Kidney epithelial cell (primary cell): ENCODE measurements at regions not wholly inside any gene's neighbourhood (a gene's known extent, or its start where the extent isn't known, plus 50 kb on each side); places are given as distances from the start of the nearest gene placed in this dataset.

ENCODE experiments used
- DNase-seq: peaks from one replicate; pipeline ENCODE4 v3.0.0-alpha.2; 2010; ENCODE audit warnings: low read depth
- H3K27me3 ChIP-seq: 2 replicates; pipeline ENCODE4 v1.6.0; 2011; ENCODE audit warnings: low read length; ENCODE audit not compliant: control insufficient read depth, insufficient read depth
- H3K36me3 ChIP-seq: 2 replicates; pipeline ENCODE4 v1.5.1; 2011; ENCODE audit warnings: low read length; ENCODE audit not compliant: control insufficient read depth, insufficient read depth
- H3K4me3 ChIP-seq: 2 replicates; pipeline ENCODE4 v1.5.1; 2011; ENCODE audit warnings: low read depth, mild to moderate bottlenecking, control low read depth, low read length
- TF ChIP-seq, protein P1 (sequence below): IDR thresholded peaks from 2 replicates; pipeline ENCODE4 v1.5.1; 2011; ENCODE audit warnings: mild to moderate bottlenecking, moderate library complexity, low read length, control low read depth, inconsistent platforms; ENCODE audit not compliant: insufficient read depth, poor library complexity, severe bottlenecking

DNA sequence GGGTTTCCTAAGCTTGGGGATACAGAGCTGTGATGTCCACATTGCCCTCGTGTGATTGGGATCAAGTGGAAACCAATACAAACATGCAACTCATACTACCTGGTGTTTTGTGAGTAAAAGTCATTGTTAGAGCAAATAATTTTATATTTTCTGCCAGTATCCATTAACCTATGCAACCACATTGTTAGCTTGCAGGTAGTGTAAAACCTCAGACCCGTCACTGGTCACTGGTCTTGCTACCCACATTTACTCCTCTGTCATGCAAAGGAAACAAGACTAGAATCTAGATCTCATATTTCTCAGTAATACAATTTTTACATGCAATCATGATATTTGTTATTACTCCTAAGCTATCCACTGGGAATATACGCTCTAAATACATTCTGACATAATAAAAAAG lies 324.3 kb upstream of the NDST4 start:
- no peaks in the 10 kb centered on the region for H3K36me3 ChIP-seq
- no peaks in the 10 kb centered on the region for H3K27me3 ChIP-seq
- DNase-seq = no peak
- H3K4me3 ChIP-seq = no peak overlapping the region
- TF ChIP-seq, protein P1, sequence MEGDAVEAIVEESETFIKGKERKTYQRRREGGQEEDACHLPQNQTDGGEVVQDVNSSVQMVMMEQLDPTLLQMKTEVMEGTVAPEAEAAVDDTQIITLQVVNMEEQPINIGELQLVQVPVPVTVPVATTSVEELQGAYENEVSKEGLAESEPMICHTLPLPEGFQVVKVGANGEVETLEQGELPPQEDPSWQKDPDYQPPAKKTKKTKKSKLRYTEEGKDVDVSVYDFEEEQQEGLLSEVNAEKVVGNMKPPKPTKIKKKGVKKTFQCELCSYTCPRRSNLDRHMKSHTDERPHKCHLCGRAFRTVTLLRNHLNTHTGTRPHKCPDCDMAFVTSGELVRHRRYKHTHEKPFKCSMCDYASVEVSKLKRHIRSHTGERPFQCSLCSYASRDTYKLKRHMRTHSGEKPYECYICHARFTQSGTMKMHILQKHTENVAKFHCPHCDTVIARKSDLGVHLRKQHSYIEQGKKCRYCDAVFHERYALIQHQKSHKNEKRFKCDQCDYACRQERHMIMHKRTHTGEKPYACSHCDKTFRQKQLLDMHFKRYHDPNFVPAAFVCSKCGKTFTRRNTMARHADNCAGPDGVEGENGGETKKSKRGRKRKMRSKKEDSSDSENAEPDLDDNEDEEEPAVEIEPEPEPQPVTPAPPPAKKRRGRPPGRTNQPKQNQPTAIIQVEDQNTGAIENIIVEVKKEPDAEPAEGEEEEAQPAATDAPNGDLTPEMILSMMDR = no peak

DNA sequence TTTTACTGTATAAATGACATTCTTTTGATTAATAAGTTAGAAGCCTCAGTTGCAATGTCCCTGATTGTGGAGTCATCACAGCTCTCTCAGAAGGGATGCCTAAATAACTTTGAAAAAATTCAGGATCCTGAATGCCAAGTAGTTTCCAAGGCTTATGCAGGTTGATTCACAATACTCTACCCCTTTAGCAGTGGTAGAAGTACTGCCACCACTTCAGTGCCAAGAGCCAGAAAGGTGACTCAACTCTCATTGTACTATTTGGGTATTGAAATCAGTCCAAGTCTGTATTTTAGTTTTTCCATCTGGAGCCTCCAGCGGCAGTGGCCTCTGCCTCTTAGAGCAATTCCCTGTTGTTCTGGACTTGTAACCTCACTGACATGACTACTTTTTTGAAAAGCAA lies 320.1 kb upstream of the NDST4 start:
- no peak for DNase-seq
- TF ChIP-seq, protein P1 = no peak
- H3K4me3 ChIP-seq = no peak overlapping the region
- H3K27me3 ChIP-seq = no peaks in the 10 kb centered on the region
- H3K36me3 ChIP-seq = no peaks in the 10 kb centered on the region

DNA sequence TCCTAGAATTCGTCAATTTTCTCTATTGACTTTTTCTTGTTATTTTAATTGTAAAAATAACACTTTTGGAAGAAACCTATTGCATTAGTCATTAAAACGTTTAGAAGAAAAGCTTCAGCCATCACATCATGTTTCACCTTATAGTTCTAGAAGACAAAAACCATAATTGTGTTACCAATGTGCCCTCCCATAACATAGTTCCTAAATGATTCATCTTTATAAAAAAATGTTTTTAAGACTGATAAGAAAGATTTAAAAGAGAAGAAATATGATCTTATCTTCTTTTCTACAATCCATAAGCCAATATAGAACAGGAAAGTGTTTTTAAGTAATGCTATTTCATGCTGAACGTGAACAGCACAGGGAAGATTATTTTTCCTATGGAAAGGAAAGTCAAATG lies 316.6 kb upstream of the NDST4 start:
- no peaks in the 10 kb centered on the region for H3K36me3 ChIP-seq
- no peaks in the 10 kb centered on the region for H3K27me3 ChIP-seq
- DNase-seq = no peak
- TF ChIP-seq, protein P1 = no peak
- no peak overlapping the region for H3K4me3 ChIP-seq

DNA sequence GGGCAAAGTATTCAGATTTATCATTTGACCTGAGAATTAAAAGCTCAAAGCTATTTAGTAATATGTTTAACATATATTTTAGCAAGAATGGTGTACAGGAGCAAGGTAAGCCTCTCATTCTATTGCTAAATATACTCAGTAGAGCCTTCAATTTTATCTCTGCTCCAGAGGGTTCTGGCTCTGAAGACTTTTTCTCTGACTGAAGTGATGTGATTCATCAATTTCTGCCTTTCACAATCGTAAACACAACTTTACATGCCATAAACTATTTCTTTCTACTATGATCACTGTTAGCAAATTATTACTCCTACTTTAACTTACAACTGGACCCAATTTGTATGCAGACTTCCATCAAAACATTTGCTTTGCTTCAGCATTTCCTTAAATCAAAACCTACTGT lies 315.0 kb upstream of the NDST4 start:
- TF ChIP-seq, protein P1 = no peak
- H3K36me3 ChIP-seq = no peaks in the 10 kb centered on the region
- DNase-seq = no peak
- no peaks in the 10 kb centered on the region for H3K27me3 ChIP-seq
- H3K4me3 ChIP-seq = no peak overlapping the region

DNA sequence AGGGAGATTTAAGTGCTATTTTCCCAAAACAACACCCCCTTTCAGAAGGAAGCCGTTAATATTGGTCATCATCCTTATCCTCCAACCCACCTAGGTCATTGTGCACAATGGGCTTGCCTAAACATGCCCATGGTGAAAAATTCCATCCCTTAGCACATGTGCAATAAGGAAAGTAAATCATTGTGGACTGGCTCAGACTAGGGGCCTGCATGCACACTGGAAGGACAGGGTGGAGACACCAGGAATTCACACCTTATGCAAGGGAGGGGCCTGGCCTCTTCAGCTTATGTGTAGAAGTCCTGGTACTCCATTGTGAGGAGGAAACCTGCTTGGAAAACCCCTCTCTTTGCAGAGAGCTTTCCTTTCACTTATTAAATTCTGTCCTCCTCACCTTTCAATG lies 311.4 kb upstream of the NDST4 start:
- DNase-seq = no peak
- no peaks in the 10 kb centered on the region for H3K27me3 ChIP-seq
- TF ChIP-seq, protein P1 = no peak
- no peaks in the 10 kb centered on the region for H3K36me3 ChIP-seq
- H3K4me3 ChIP-seq = no peak overlapping the region

DNA sequence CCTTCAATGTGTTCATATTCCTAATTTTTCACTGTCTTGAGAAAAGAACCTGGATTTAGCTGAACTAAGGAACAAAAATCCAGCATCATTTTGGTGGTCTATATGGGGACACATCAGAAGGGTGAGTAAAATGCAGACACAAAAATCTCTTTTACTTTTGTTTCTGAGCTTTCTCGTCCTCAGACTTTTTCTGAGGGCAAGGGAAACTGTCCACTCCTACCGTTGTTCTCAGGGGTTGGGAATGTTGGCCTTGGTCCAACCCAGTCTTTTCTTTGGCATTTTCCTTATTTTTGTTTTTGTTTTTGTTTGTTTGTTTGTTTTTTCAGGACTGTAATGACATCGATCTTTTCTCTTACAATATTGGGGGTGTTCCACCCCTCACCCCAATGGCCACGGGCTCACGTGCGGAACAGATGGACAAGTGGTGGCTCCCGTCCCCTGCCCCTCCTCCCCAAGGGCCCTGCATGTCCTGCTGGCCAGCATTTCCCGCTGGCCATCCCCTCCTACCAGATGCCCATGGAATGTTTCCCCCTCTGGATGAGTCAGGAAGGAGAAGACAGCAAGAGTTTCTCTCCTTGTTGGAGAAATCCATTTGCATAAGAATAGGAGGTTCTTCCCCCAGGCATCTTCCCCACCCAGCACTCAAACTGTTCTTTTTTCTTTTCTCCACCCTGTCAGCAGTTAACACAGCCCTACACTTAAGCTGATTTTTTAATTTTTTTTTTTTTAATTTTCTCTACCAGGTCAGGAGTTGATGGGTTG lies 305.4 kb upstream of the NDST4 start:
- Histone ChIP-seq H3K27me3 (no peaks in the 10 kb centered on the region), H3K4me3 (no peak overlapping the region), H3K36me3 (no peaks in the 10 kb centered on the region)
- TF ChIP-seq, protein P1 = no peak
- DNase-seq = no peak
